ENCODE measurements at regions not wholly inside any gene's neighbourhood (a gene's known extent, or its start where the extent isn't known, plus 50 kb on each side); places are given as distances from the start of the nearest gene placed in this dataset.

- TF ChIP-seq CUX1 (IDR thresholded peaks at IDR 0.05; ENCODE audit: insufficient replicate concordance, low read depth, low read length) = no peak
- no peak for TF ChIP-seq CHD4 (IDR thresholded peaks at IDR 0.05)
- no peak for TF ChIP-seq EGR1 (IDR thresholded peaks at IDR 0.05; ENCODE audit: borderline replicate concordance in 1 of 2, low read depth in 2 of 2, low read length in 2 of 2)
- TF ChIP-seq KLF5 (IDR thresholded peaks at IDR 0.05; ENCODE audit: partially characterized antibody) = no peak
- no peak for TF ChIP-seq ZBTB33 (IDR thresholded peaks at IDR 0.05)
- no peak for TF ChIP-seq PML (IDR thresholded peaks at IDR 0.05; ENCODE audit: low read length)
These were observed 2269.3 kb upstream of the RAG2 start (continued) for GRCh38 chr11:38867338-38867737.

- SMC1A ChIA-PET (ENCODE audit: uncharacterized antibody, unreplicated experiment) = interaction anchor here (0.6 kb wide), 1 partner anchor 159 kb away, joined by 3 read pairs; no protein-coding TSS in a partner anchor
- in situ Hi-C loops (cut with MboI) = no loop called here
- WGBS (ENCODE audit: insufficient coverage, insufficient replicate concordance, low lambda C conversion rate, missing lambda C conversion rate) = 0% methylated on average over 2 of the region's 2 CpGs
- Histone ChIP-seq H3K79me2 (ENCODE audit: control insufficient read depth, insufficient read depth, low read length) (no peaks in the 10 kb centered on the region), H3K27me3 (replicated peaks in 1 of 2; ENCODE audit: control insufficient read depth in 2 of 2, insufficient read depth in 2 of 2, low read length in 1 of 2) (no peaks in the 10 kb centered on the region), H3K36me3 (ENCODE audit: control insufficient read depth in 2 of 2, insufficient read depth in 2 of 2, low read length in 1 of 2) (no peaks in the 10 kb centered on the region), H3K9ac (ENCODE audit: control insufficient read depth, insufficient read depth, low read length) (no peak overlapping the region), H3K4me1 (ENCODE audit: control insufficient read depth, insufficient read depth, low read length) (no peaks in the 10 kb centered on the region), H4K20me1 (ENCODE audit: control insufficient read depth, insufficient read depth) (no peaks in the 10 kb centered on the region), H3K4me3 (no peak overlapping the region), H3K27ac (ENCODE audit: control insufficient read depth, insufficient read depth) (no peak overlapping the region), H3K4me2 (ENCODE audit: control insufficient read depth, insufficient read depth) (no peak overlapping the region), H3K9me3 (replicated peaks; ENCODE audit: control insufficient read depth, insufficient read depth, low read length) (no peaks in the 10 kb centered on the region; the same call in 2 of the 3 replicates), H2AFZ (ENCODE audit: control insufficient read depth, low read depth, low read length) (no peak overlapping the region)
- RAD21 ChIA-PET (ENCODE audit: unreplicated experiment) = no interaction called here
- no peak for ATAC-seq
- BruUV-seq (replicated peaks) = no TSS peak
- FAIRE-seq = no peak
- TF ChIP-seq SMAD5 (IDR thresholded peaks at IDR 0.05; ENCODE audit: low read depth) (no peak), EGR1 (IDR thresholded peaks at IDR 0.05; ENCODE audit: borderline replicate concordance in 1 of 2, low read depth in 2 of 2, low read length in 2 of 2) (no peak), DPF2 (IDR thresholded peaks at IDR 0.05) (no peak)
- CTCF ChIA-PET = no interaction called here
- POLR2A ChIA-PET = no interaction called here
- DNase-seq (ENCODE audit: low read depth, low spot score) = no peak
- intact Hi-C loops (cut with micrococcal nuclease; ENCODE audit: unreplicated experiment) = no loop called here
These were observed 2267.9 kb upstream of the RAG2 start for GRCh38 chr11:38865922-38866321.

Data from GM12878 (cell line).